HCT116 (cell line): ENCODE measurements at regions not wholly inside any gene's neighbourhood (a gene's known extent, or its start where the extent isn't known, plus 50 kb on each side); places are given as distances from the start of the nearest gene placed in this dataset.

Experiments used
- ATAC-seq: fragments of 200-7000 bp; cut with Tn5 transposase; 2 replicates; pipeline ENCODE4 v1.9.1; 2020; ENCODE audit warnings: mild to moderate bottlenecking, moderate library complexity
- BruUV-seq: library from RNA; stranded (reverse); fragments of 400-500 nt; replicated peaks from 2 replicates; lab custom pipeline; 2021; lab: Mats Ljungman, UMichigan
- CTCF ChIA-PET: fragments of 300-600 bp; sonication (Branson Sonifier 250); formaldehyde crosslinking; loops from one replicate; lab custom pipeline; 2021; ENCODE audit warnings: antibody characterized with exemption; lab: Charles Lee
- POLR2A ChIA-PET: fragments of 300-600, 350-600 bp; sonication (Branson Sonifier 250); formaldehyde crosslinking; loops from one replicate; lab custom pipeline; 2021; ENCODE audit warnings: antibody characterized with exemption; lab: Charles Lee
- RAD21 ChIA-PET, 2 experiments: fragments of 300-600 bp; sonication (Branson Sonifier 250); formaldehyde crosslinking; loops; one replicate each; lab custom pipeline; 2023; ENCODE audit warnings: low total read pairs in 2 of 2; ENCODE audit not compliant: uncharacterized antibody in 2 of 2, unreplicated experiment in 2 of 2, low non-redundant PET in 1 of 2; lab: Charles Lee
- DNase-seq: peaks from one replicate; pipeline ENCODE4 v3.0.0-alpha.2; 2010; ENCODE audit warnings: low read depth, low spot score
- H2AFZ ChIP-seq: fragments of 200-600 bp; shearing (Covaris generic), sonication (generic); 2 replicates; pipeline ENCODE4 v1.6.1; 2017; ENCODE audit warnings: low read depth, mixed run types, mixed read lengths, antibody characterized with exemption, low read length; ENCODE audit not compliant: poor library complexity, severe bottlenecking
- H3K27ac ChIP-seq: 2 replicates; pipeline ENCODE4 v1.5.1; 2012; ENCODE audit warnings: low read depth, low read length
- H3K27me3 ChIP-seq: fragments of 200-600 bp; sonication (generic); 2 replicates; pipeline ENCODE4 v1.6.1; 2016; ENCODE audit warnings: mixed run types, low read length, mixed read lengths; ENCODE audit not compliant: insufficient read depth
- H3K36me3 ChIP-seq, 2 experiments: fragments of 200-500 bp in 1 of 2; fragments of 200-600 bp in 1 of 2; sonication (Bioruptor generic) in 1 of 2; sonication (generic) in 1 of 2; 2 replicates each; pipeline versions ENCODE4 v1.5.1 to v1.6.1; 2014 to 2016; ENCODE audit warnings: low read length in 2 of 2, inconsistent platforms in 1 of 2, mixed read lengths in 1 of 2, mixed run types in 1 of 2; ENCODE audit not compliant: insufficient read depth in 2 of 2, control insufficient read depth in 1 of 2
- H3K4me1 ChIP-seq, 2 experiments: fragments of 200-600 bp in 1 of 2; sonication (generic) in 1 of 2; 2 replicates each; pipeline versions ENCODE4 v1.5.1 to v1.6.1; 2012 to 2017; ENCODE audit warnings: low read length in 2 of 2, inconsistent platforms in 1 of 2, mild to moderate bottlenecking in 1 of 2, mixed read lengths in 1 of 2, mixed run types in 1 of 2, moderate library complexity in 1 of 2; ENCODE audit not compliant: insufficient read depth in 2 of 2, control insufficient read depth in 1 of 2
- H3K4me2 ChIP-seq: fragments of 200-600 bp; sonication (generic); 2 replicates; pipeline ENCODE4 v1.6.1; 2017; ENCODE audit warnings: mixed run types, low read length, mixed read lengths
- H3K4me3 ChIP-seq, 2 experiments: fragments of 200-600 bp in 1 of 2; sonication (generic) in 1 of 2; replicated peaks in 1 of 2; 2 replicates each; pipeline ENCODE4 v1.5.1; 2011 to 2016; ENCODE audit warnings: low read length in 2 of 2, control low read depth in 1 of 2, low read depth in 1 of 2, mild to moderate bottlenecking in 1 of 2, mixed read lengths in 1 of 2, mixed run types in 1 of 2
- H3K79me2 ChIP-seq: fragments of 200-600 bp; sonication (generic); 2 replicates; pipeline ENCODE4 v1.6.1; 2017; ENCODE audit warnings: mild to moderate bottlenecking, mixed run types, low read length, moderate library complexity, mixed read lengths; ENCODE audit not compliant: insufficient read depth
- H3K9ac ChIP-seq: fragments of 200-600 bp; sonication (generic); 2 replicates; pipeline ENCODE4 v1.6.1; 2016; ENCODE audit warnings: low read length, mixed read lengths
- H3K9me2 ChIP-seq: fragments of 200-600 bp; sonication (generic), shearing (Covaris generic); 2 replicates; pipeline ENCODE4 v1.6.1; 2017; ENCODE audit warnings: mixed run types, mild to moderate bottlenecking, moderate library complexity; ENCODE audit not compliant: insufficient read depth
- H3K9me3 ChIP-seq, 2 experiments: fragments of 200-500 bp in 1 of 2; fragments of 200-600 bp in 1 of 2; sonication (Bioruptor generic) in 1 of 2; sonication (generic) in 1 of 2; 2 replicates each; pipeline ENCODE4 v1.6.1; 2014 to 2017; ENCODE audit warnings: low read length in 2 of 2, mixed read lengths in 2 of 2, inconsistent platforms in 1 of 2, low read depth in 1 of 2, mild to moderate bottlenecking in 1 of 2, mixed run types in 1 of 2, moderate library complexity in 1 of 2; ENCODE audit not compliant: control insufficient read depth in 1 of 2, insufficient read depth in 1 of 2
- H4K20me1 ChIP-seq: fragments of 200-600 bp; sonication (generic), shearing (Covaris generic); 2 replicates; pipeline ENCODE4 v1.6.1; 2017; ENCODE audit warnings: mixed run types, mild to moderate bottlenecking, moderate library complexity; ENCODE audit not compliant: insufficient read depth
- CBX3 ChIP-seq: IDR thresholded peaks from 2 replicates; pipeline ENCODE4 v1.6.1; 2012; ENCODE audit warnings: low read depth
- SIN3A ChIP-seq: IDR thresholded peaks from 2 replicates; pipeline ENCODE4 v1.6.1; 2012; ENCODE audit warnings: low read depth
- intact Hi-C: fragments of 100-400 bp; cut with micrococcal nuclease; formaldehyde crosslinking; loops from 2 replicates; pipeline ENCODE4 v1.10.0; 2022
- TF ChIP-seq, protein P1 (sequence below): IDR thresholded peaks from 2 replicates; pipeline ENCODE4 v1.6.1; 2011; ENCODE audit warnings: mild to moderate bottlenecking, low read length, moderate library complexity; ENCODE audit not compliant: insufficient replicate concordance; ENCODE audit errors: extremely low read depth
- TF ChIP-seq, protein P2 (sequence below): IDR thresholded peaks from 2 replicates; pipeline ENCODE4 v1.6.1; 2012; ENCODE audit warnings: low read depth
- TF ChIP-seq, protein P3 (sequence below): IDR thresholded peaks from 2 replicates; pipeline ENCODE4 v1.6.1; 2012

DNA sequence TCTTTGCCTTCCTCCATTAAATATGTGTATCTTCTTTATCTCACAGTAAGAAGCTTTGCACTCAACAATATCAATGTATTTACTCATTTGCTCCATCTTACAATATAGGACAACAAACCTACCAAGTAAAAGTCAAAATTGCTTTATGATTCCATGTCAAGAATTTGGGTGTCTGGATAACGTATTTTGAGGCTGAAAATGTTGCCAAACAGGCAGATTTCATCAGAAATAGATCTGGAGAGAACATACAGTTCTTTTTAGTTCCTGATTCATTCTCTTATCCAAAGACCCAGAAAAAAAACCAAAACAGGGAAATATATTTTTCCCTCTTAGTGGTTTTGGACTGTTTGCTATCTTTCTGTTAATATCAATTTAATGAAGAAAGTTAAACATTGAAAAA, 621.1 kb downstream of the STK39 start:
- ChIA-PET CTCF (no interaction called here), POLR2A (no interaction called here), RAD21 (no interaction called here)
- Histone ChIP-seq H3K36me3 (no peaks in the 10 kb centered on the region), H3K27me3 (no peaks in the 10 kb centered on the region), H3K4me1 (no peaks in the 10 kb centered on the region), H3K9me2 (no peaks in the 10 kb centered on the region), H3K4me2 (no peak overlapping the region), H3K9me3 (no peaks in the 10 kb centered on the region), H3K4me3 (no peak overlapping the region), H4K20me1 (no peaks in the 10 kb centered on the region; the same call in 1 of the 2 replicates), H3K79me2 (no peaks in the 10 kb centered on the region), H3K9ac (no peak overlapping the region), H3K27ac (no peak overlapping the region), H2AFZ (no peak overlapping the region)
- TF ChIP-seq CBX3, result no peak
- TF ChIP-seq, protein P1, sequence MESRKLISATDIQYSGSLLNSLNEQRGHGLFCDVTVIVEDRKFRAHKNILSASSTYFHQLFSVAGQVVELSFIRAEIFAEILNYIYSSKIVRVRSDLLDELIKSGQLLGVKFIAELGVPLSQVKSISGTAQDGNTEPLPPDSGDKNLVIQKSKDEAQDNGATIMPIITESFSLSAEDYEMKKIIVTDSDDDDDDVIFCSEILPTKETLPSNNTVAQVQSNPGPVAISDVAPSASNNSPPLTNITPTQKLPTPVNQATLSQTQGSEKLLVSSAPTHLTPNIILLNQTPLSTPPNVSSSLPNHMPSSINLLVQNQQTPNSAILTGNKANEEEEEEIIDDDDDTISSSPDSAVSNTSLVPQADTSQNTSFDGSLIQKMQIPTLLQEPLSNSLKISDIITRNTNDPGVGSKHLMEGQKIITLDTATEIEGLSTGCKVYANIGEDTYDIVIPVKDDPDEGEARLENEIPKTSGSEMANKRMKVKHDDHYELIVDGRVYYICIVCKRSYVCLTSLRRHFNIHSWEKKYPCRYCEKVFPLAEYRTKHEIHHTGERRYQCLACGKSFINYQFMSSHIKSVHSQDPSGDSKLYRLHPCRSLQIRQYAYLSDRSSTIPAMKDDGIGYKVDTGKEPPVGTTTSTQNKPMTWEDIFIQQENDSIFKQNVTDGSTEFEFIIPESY, result no peak
- TF ChIP-seq, protein P2, sequence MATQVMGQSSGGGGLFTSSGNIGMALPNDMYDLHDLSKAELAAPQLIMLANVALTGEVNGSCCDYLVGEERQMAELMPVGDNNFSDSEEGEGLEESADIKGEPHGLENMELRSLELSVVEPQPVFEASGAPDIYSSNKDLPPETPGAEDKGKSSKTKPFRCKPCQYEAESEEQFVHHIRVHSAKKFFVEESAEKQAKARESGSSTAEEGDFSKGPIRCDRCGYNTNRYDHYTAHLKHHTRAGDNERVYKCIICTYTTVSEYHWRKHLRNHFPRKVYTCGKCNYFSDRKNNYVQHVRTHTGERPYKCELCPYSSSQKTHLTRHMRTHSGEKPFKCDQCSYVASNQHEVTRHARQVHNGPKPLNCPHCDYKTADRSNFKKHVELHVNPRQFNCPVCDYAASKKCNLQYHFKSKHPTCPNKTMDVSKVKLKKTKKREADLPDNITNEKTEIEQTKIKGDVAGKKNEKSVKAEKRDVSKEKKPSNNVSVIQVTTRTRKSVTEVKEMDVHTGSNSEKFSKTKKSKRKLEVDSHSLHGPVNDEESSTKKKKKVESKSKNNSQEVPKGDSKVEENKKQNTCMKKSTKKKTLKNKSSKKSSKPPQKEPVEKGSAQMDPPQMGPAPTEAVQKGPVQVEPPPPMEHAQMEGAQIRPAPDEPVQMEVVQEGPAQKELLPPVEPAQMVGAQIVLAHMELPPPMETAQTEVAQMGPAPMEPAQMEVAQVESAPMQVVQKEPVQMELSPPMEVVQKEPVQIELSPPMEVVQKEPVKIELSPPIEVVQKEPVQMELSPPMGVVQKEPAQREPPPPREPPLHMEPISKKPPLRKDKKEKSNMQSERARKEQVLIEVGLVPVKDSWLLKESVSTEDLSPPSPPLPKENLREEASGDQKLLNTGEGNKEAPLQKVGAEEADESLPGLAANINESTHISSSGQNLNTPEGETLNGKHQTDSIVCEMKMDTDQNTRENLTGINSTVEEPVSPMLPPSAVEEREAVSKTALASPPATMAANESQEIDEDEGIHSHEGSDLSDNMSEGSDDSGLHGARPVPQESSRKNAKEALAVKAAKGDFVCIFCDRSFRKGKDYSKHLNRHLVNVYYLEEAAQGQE, result no peak
- TF ChIP-seq, protein P3, sequence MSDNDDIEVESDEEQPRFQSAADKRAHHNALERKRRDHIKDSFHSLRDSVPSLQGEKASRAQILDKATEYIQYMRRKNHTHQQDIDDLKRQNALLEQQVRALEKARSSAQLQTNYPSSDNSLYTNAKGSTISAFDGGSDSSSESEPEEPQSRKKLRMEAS, result no peak
- no peak for TF ChIP-seq SIN3A
- ATAC-seq (no peak), DNase-seq (no peak)
- BruUV-seq, result no TSS peak
- intact Hi-C loops, result no loop called here
